ENCODE measurements at regions not wholly inside any gene's neighbourhood (a gene's known extent, or its start where the extent isn't known, plus 50 kb on each side); places are given as distances from the start of the nearest gene placed in this dataset.

DNA sequence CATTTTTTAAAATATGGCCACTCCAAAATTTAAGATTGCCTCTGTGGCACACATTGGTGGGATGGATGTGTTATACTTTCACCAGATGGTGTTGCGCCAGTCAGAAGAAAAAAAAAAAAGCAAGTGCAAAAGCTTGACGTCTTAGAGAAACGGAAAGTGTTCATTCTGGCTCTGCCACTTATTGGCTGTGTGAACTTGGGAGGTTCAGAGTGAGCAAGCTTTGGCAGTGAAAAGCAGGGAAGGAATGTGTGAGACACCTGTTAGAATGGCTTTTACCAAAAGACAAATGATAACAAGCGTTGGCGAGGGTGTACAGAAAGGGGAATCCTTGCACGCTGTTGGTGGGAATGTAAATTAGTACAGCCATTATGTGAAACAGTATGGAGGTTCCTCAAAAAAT lies 298.0 kb downstream of the TMEM114 start:
- TF ChIP-seq JUN (IDR thresholded peaks at IDR 0.05; ENCODE audit: low read depth, low read length) (no peak), RFX5 (IDR thresholded peaks at IDR 0.05; ENCODE audit: borderline replicate concordance, low read depth, low read length) (no peak), SIN3A (conservative IDR thresholded peaks at IDR 0.05 in 1 of 2, IDR thresholded peaks at IDR 0.05 in 1 of 2; ENCODE audit: low read depth in 1 of 2, low read length in 2 of 2) (no peak), POLR2AphosphoS5 (IDR thresholded peaks at IDR 0.05; ENCODE audit: low read depth, low read length) (no peak), ZNF274 (IDR thresholded peaks at IDR 0.05; ENCODE audit: borderline replicate concordance, extremely low read depth, low read length) (no peak), TEAD4 (IDR thresholded peaks at IDR 0.05; ENCODE audit: low read depth, low read length) (no peak), PHF8 (conservative IDR thresholded peaks at IDR 0.05; ENCODE audit: low read depth, low read length) (no peak), EZH2 (IDR thresholded peaks at IDR 0.05; ENCODE audit: low read depth, low read length, severe bottlenecking) (no peak), TAF1 (IDR thresholded peaks at IDR 0.05; ENCODE audit: low read depth, low read length) (no peak), RNF2 (IDR thresholded peaks at IDR 0.05; ENCODE audit: borderline replicate concordance, low read depth, low read length, missing control alignments, poor library complexity, severe bottlenecking) (no peak), RBBP5 (IDR thresholded peaks at IDR 0.05; ENCODE audit: borderline replicate concordance, low read depth, low read length) (no peak)
- TF ChIP-seq, protein P1, sequence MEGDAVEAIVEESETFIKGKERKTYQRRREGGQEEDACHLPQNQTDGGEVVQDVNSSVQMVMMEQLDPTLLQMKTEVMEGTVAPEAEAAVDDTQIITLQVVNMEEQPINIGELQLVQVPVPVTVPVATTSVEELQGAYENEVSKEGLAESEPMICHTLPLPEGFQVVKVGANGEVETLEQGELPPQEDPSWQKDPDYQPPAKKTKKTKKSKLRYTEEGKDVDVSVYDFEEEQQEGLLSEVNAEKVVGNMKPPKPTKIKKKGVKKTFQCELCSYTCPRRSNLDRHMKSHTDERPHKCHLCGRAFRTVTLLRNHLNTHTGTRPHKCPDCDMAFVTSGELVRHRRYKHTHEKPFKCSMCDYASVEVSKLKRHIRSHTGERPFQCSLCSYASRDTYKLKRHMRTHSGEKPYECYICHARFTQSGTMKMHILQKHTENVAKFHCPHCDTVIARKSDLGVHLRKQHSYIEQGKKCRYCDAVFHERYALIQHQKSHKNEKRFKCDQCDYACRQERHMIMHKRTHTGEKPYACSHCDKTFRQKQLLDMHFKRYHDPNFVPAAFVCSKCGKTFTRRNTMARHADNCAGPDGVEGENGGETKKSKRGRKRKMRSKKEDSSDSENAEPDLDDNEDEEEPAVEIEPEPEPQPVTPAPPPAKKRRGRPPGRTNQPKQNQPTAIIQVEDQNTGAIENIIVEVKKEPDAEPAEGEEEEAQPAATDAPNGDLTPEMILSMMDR (IDR thresholded peaks at IDR 0.05; ENCODE audit: control extremely low read depth in 1 of 3, insufficient read depth in 1 of 3, low read depth in 1 of 3, low read length in 3 of 3), result no peak
- TF ChIP-seq, protein P2, sequence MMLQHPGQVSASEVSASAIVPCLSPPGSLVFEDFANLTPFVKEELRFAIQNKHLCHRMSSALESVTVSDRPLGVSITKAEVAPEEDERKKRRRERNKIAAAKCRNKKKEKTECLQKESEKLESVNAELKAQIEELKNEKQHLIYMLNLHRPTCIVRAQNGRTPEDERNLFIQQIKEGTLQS (IDR thresholded peaks at IDR 0.05; ENCODE audit: insufficient read depth, low read depth, low read length), result no peak
